Tibial artery (tissue), 4 donors: ENCODE measurements at regions not wholly inside any gene's neighbourhood (a gene's known extent, or its start where the extent isn't known, plus 50 kb on each side); places are given as distances from the start of the nearest gene placed in this dataset.
"Not testable (repeated sequence)": the region's sequence is repeated elsewhere in the genome, so short reads cannot be mapped to it uniquely, and the experiment has no call there.

Source experiments
- DNase-seq, 2 donors: peaks; one replicate each; pipeline ENCODE4 v3.0.0-alpha.2; 2019
- H3K27ac ChIP-seq, 2 donors: fragments of 200-600 bp; sonication (generic) in 1 of 2; 1 replicate in 1 of 2; 2 replicates in 1 of 2; pipeline ENCODE4 v1.5.1; 2018 to 2019; ENCODE audit warnings: mild to moderate bottlenecking in 1 of 2
- H3K27me3 ChIP-seq, 2 donors: fragments of 200-600 bp; sonication (generic) in 1 of 2; one replicate each; pipeline versions ENCODE4 v1.5.1 to v1.6.0; 2016 to 2019
- H3K36me3 ChIP-seq, 3 donors: fragments of 200-600 bp; sonication (generic) in 2 of 3; one replicate each; pipeline ENCODE4 v1.5.1; 2016 to 2019; ENCODE audit warnings: mild to moderate bottlenecking in 2 of 3
- H3K4me1 ChIP-seq, 4 donors: fragments of 200-600 bp; sonication (generic) in 2 of 4; 1 replicate in 3 of 4; 2 replicates in 1 of 4; pipeline ENCODE4 v1.5.1; 2016 to 2019
- H3K4me3 ChIP-seq, 2 donors: fragments of 200-600 bp; sonication (generic) in 1 of 2; 1 replicate in 1 of 2; 2 replicates in 1 of 2; pipeline ENCODE4 v1.5.1; 2018 to 2019; ENCODE audit warnings: mild to moderate bottlenecking in 2 of 2
- H3K9me3 ChIP-seq, 3 donors: fragments of 200-600 bp; sonication (generic) in 1 of 3; one replicate each; pipeline ENCODE4 v1.5.1; 2016 to 2019
- CTCF ChIP-seq, 2 experiments: fragments of 200-600 bp in 1 of 2; fragments of 450-650 bp in 1 of 2; IDR thresholded peaks; one replicate each; pipeline ENCODE4 v1.5.1; 2017 to 2019; ENCODE audit warnings: antibody characterized with exemption in 2 of 2, mild to moderate bottlenecking in 1 of 2, moderate library complexity in 1 of 2
- intact Hi-C: fragments of 100-400 bp; cut with DNase I; formaldehyde crosslinking; loops from one replicate; pipeline ENCODE4 v1.15.0; 2023; ENCODE audit warnings: low total_unique reads

GRCh38 chr4:111957997-111958396 is 187.3 kb upstream of the FAM241A start:
- no peak for DNase-seq
- Histone ChIP-seq H3K9me3 (no peaks in the 10 kb centered on the region), H3K4me3 (no peak overlapping the region), H3K36me3 (no peaks in the 10 kb centered on the region), H3K27me3 (no peaks in the 10 kb centered on the region), H3K27ac (no peak overlapping the region), H3K4me1 (no peaks in the 10 kb centered on the region)
- TF ChIP-seq CTCF (IDR thresholded peaks at IDR 0.05), result no peak
- intact Hi-C loops, result no loop called here

- H3K4me1 ChIP-seq, result no peaks in the 10 kb centered on the region
- H3K36me3 ChIP-seq, result no peaks in the 10 kb centered on the region
- no peak overlapping the region for H3K4me3 ChIP-seq
- H3K9me3 ChIP-seq, result no peaks in the 10 kb centered on the region
- no peak for DNase-seq
- H3K27ac ChIP-seq, result no peak overlapping the region
- intact Hi-C loops, result no loop called here
- no peak for TF ChIP-seq CTCF (IDR thresholded peaks at IDR 0.05)
- no peaks in the 10 kb centered on the region for H3K27me3 ChIP-seq
Observed at GRCh38 chr4:111959222-111959621, 186.0 kb upstream of the FAM241A start.

GRCh38 chr4:111960241-111960667 is 185.0 kb upstream of the FAM241A start:
- no peak overlapping the region for H3K27ac ChIP-seq
- no peak overlapping the region for H3K4me3 ChIP-seq
- no peaks in the 10 kb centered on the region for H3K36me3 ChIP-seq
- H3K27me3 ChIP-seq, result no peaks in the 10 kb centered on the region
- no peak for TF ChIP-seq CTCF (IDR thresholded peaks at IDR 0.05)
- no peak for DNase-seq
- intact Hi-C loops, result no loop called here
- no peaks in the 10 kb centered on the region for H3K4me1 ChIP-seq
- H3K9me3 ChIP-seq, result no peaks in the 10 kb centered on the region

- H3K27me3 ChIP-seq, H3K9me3 ChIP-seq, intact Hi-C loops, H3K4me1 ChIP-seq, H3K4me3 ChIP-seq, H3K27ac ChIP-seq, DNase-seq, H3K36me3 ChIP-seq: not testable (repeated sequence)
Observed at GRCh38 chr4:111961026-111961425, 184.2 kb upstream of the FAM241A start.

- H3K4me3 ChIP-seq, result no peak overlapping the region
- no peak for TF ChIP-seq CTCF (IDR thresholded peaks at IDR 0.05)
- intact Hi-C loops, result no loop called here
- no peaks in the 10 kb centered on the region for H3K36me3 ChIP-seq
- H3K27ac ChIP-seq, result no peak overlapping the region
- no peaks in the 10 kb centered on the region for H3K27me3 ChIP-seq
- DNase-seq, result no peak
- H3K4me1 ChIP-seq, result no peaks in the 10 kb centered on the region
- no peaks in the 10 kb centered on the region for H3K9me3 ChIP-seq
Observed at GRCh38 chr4:111961809-111962208, 183.4 kb upstream of the FAM241A start.

- Histone ChIP-seq H3K36me3 (no peaks in the 10 kb centered on the region), H3K27me3 (no peaks in the 10 kb centered on the region), H3K27ac (no peak overlapping the region), H3K4me1 (no peaks in the 10 kb centered on the region), H3K9me3 (no peaks in the 10 kb centered on the region), H3K4me3 (no peak overlapping the region)
- DNase-seq, result no peak
- TF ChIP-seq CTCF (IDR thresholded peaks at IDR 0.05), result no peak
- intact Hi-C loops, result no loop called here
Observed at GRCh38 chr4:111963158-111963700, 182.0 kb upstream of the FAM241A start.
